CD4-positive, alpha-beta T cell treated with Interleukin-15 for 1 hour (primary cell): ENCODE measurements at regions not wholly inside any gene's neighbourhood (a gene's known extent, or its start where the extent isn't known, plus 50 kb on each side); places are given as distances from the start of the nearest gene placed in this dataset.

ENCODE experiments used
- DNase-seq: peaks from one replicate; pipeline ENCODE4 v3.0.0-alpha.2; 2020

GRCh38 chr13:77986713-77987112, 68.1 kb upstream of the EDNRB start:
- DNase-seq, result no peak

DNA sequence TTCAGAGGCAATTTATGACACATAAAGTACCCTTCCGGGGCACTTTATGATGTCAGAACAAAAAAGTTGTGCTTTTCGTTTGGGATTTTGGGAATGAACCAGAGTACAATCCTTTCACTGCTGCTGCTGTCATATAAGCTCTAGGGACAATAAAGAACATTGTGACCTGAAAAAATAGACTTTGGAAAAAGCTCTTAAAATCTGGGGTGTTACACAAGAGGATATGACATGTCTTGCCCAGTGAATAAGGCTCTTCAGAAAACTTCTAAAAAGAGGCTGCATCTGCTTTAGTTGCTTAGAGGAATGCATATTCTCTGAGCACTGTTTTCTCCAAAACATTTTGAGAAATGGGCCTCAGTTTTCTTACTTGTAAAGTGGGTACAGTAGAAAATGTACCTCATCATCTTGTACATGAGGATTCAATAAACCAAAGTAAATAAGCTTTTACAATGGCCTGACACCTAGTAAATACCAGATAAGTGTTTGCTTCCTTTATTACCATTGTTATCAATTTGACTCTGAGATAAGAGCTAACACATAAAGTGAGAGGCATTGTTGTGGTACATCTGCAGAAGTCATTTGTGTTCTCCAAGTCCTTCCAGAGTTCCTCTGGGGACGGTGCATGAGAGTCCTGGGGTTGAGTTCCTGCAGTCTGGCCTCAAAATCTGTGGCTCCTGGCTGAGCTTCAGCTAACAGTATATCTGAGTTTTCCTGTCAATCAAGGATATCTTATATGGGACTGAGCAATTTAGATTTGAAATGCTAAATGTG, 67.4 kb upstream of the EDNRB start:
- DNase-seq, result no peak

DNA sequence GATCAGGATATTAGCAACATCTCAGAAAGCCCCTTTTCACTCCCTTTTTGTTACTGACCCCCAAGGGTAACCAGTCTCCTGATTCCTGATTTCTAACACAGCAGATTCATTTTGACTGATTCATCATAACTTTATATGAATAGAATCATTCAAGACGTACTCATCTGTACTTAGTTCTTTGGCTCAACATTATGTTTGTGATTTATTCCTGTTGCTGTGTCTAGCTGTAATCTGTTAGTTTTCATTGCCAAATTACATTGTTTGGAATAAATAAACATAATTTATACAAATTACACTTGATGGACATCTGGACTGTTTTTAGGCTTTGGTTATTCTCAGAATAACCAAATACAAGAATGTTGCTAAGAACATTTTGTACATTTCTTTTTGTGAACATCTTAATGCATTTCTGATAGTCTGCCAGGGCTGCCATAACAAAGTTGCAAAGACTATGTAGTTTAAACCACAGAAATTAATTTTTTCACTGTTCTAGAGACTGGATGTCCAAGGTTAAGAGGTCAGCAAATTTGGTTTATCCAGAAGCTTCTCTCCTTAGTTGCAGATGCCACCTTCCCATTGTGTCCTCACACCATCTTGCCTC, 62.8 kb upstream of the EDNRB start:
- no peak for DNase-seq

GRCh38 chr13:77980592-77980991, 62.0 kb upstream of the EDNRB start:
- DNase-seq, result no peak

GRCh38 chr13:77979721-77980385, 61.2 kb upstream of the EDNRB start:
- DNase-seq, result no peak

DNA sequence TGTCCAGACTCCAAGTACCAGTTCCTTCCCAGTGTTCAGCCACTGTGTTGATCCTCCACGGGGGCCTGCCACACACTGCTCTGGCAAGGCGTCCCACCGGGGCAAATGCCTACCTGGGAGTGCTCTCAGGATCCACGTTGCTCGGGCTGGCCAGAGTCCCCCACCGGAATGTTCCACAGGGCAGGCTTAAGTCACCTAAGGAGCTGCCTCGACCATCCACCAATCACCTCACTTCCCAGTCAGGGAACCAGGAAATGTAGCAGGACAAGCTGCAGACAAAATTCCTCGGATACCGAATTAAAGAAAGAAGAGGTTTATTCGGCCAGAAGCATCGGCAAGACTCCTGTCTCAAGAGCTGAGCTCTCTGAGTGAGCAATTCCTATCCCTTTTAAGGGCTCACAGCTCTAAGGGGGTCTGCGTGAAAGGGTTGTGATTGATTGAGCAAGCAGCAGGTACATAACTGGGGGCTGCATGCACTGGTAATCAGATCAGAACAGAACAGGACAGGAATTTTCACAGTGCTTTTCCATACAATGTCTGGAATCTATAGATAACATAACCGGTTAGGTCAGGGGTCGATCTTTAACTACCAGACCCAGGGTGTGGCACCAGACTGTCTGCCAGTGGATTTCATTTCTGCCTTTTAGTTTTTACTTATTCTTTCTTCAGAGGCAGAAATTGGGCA, 56.9 kb upstream of the EDNRB start:
- no peak for DNase-seq

DNA sequence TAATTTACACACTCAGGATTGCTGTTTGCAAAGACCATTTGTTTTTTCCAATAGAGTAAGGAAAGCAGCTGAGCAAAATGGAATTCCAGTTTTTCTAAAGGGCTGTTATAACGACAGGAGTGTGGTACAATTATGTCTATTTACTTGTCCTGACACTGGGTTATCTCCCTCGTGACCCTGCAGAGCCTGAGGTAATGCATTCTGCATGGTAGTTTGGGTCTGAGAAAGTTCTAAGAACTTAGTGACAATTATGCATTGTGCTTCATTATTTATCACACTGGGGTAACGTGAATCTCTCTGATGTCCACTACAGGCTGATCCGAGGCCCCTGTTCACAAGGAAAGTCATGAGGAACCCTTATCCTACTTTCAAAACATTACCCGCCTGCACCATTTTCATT, 50.7 kb upstream of the EDNRB start:
- no peak for DNase-seq
